ENCODE measurements at regions not wholly inside any gene's neighbourhood (a gene's known extent, or its start where the extent isn't known, plus 50 kb on each side); places are given as distances from the start of the nearest gene placed in this dataset.

DNA sequence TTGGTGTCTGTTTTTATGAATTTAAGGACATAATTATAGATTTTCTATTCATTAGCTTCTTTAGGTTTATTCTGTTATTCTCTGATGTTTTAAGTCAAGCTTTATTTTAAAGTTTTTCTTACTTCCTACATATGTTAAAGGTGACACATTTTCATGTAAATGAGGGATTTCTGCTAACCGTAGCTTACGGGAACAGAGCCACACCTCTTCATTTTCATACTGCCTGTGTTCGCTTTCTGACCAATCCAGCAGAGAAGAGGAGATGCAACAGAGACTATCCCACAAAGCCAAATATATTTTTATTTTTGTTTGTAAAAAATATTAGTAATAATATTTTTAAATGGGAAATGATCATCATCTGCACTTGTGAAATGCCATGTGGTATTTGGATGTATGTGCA lies 774.1 kb downstream of the BRD1 start:
- DNase-seq, result no peak

DNA sequence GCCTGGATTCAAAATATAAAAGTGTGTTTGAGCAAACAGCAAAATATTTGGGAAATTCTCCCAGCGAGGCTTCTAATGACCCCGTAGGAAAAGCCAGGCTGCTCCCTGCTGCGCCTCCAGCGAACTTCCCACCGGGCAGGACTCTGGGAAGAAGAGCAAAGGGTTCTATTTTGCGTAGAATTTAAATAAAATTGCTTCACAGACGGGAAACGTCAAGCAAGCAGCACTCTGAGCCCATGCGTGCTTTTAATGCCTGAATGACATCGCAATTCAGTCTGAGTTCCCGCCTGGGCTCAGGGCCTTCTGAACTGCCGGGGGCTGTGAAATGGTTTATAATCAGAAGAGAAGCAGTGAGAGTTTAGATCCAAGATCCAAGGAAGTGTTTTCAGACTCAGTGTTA lies 775.1 kb downstream of the BRD1 start:
- DNase-seq, result no peak

DNA sequence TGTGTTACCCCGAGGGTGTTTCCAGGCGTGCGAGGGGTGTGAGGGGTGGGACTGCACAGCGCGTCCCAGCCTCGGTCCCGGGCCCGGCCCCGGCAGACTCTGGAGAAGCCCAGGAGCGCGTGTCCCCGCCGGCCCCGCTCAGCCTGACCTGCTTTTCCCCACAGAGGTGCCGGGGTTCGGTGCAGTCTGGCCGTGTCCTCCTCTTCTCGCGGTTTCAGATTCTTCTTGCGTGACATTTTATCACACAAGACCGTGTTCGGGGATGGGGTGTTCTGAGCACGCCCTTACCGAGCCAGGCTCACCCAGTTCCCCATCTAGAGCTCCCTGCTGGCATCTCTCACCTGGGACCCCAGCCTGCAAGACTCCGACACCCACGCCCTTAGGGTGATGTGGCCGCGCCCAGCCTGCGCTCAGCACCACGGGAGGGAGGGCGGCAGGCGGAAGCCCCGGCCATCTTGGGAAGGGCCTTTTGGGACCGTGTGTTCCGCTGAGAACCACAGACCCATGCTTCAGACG lies 775.6 kb downstream of the BRD1 start:
- DNase-seq, result peak; percentile 22

DNA sequence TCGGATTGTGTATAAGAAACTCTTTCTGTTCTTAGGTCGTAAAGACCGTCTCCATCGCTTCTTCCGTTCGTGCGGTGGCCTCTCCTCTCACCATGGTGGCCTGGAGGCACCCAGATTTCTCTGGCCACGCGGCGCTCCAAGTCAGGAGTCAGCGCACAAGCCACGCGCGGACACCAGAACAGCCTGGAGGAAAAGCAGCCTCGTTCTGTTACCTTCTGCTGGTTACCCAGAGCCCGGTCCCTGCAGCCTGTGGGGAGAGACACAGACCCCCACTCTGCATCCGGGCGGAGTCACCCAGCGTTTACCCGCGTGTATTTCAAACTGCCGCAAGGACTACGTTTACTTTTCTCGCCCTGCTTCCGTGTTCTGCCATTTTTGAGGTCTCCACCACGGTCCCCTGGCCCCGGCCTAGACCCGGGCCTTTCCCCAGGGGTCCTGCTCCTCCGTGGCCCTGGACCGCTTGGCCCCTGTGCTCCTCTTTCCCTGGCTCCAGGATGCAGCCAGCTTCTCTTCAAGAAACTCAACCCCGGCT lies 776.1 kb downstream of the BRD1 start:
- DNase-seq, result no peak

DNA sequence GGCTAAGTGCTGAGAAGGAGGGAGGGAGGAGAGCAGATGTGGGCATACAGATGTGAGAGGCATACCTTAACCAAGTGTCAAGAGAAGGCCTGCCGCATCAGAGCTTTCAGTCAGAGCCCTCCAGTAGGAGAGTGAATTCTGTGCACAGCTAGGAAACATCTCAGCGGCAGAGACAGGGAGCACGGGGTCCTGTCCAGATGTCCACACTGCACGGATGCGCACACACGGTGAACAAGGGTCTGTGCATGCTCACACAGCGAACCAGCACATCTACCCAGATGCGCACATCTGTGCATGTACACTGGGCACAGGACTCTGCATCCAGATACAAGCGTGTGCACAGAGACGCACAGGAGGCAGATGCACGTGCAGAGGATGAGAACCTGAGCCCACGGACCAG lies 778.0 kb downstream of the BRD1 start:
- no peak for DNase-seq

DNA sequence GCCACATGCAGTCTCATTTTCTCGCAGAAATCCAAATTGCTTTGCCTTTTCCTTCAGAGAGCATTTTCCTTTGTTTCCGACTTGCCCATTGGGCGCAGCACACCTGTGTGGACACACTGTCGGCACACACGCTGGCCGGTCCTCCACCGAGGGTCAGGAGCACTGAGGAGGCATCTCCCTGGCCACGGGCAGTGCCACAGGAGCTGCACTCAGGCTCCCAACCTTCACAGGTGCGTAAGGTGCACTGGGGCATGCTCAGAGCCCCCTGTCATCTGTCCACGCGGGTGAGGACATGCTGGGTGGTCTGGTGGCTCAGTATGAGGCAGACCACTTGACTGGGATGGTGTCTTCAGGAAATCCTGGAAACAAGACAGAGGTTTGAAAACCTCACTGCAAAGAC lies 779.1 kb downstream of the BRD1 start:
- DNase-seq, result no peak

DNA sequence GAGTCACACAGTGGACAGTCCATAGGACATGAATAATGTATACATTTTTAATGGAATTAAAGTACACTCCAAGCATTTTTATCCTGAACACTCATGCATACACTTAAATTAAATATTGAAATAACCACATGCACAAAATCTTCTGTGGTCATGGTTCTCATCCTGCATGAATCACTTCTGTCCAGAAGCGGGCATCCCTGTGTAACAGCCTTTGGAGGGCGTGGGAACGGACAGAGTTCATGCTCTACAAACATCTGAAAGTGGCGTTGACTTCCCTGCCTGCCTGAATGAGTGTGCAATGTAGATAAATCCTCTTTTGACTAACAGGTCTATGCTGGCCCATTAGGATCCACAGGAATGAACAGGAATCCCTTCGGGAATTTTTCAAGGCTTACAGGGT lies 780.2 kb downstream of the BRD1 start:
- no peak for DNase-seq

DNA sequence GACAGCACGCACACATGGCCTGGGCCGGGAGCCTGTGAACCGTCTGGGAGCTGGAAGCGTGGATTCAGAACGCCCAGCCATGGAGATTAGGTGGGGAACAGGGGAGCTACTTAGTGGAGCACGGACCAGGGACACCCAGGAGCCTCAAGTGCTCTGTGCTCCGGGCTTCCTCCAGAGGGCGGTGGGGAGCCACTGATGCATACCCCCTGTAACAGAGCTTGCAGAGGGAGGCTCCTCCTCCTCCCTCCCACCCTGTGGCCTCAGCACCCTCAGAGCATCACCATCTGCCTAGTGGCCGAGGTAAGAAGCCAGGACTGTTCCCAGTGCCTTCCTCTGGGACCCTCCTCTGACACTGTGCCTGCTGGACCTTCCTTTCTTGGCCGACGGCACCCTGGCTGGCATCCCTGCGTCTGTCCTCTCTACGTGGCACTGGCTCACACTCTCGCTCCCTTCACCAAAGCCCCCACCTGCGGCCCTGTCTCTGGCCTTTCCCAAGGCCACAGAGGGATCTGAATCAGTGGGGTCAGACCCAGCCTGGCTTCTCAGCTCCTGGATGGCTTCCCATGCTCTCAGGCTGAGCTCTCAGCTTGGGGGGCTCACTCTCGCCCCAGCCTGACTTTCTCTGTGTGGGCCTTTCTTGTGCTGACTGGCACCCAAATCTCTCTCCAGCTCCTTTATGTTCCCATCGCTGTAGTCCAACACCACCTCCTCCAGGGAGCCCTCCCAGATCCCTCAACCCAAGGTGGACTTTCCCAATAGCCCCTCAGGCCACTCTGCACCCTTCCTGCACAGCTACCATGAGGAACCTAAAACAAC lies 780.9 kb downstream of the BRD1 start:
- DNase-seq, result peak; percentile 17

DNA sequence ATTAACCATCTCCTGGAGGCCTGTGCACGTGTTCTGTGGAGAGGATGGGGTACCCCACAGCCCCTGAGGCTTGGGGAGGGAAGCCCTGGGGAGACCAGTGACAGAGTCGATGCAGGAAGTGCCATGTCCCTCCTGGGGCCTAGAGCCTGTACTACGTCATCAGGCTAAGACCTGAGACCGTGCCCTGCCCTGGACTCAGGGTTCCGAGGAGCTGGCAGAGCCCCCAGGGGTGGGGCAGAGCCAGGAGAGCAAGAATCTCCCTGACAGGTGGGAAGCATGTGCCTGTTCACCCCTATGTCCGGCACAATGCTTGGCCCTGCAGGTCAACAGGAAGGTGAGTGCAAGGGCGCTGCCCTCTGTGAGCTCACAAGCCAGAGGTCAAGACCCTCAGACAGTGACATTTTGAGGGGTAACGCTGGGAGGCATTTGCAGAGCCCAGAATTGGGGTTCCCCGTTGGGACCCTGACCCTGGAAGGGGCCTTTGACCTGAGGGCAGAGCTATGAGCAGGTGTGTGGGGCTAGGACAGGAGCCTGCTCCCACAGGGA lies 781.6 kb downstream of the BRD1 start:
- no peak for DNase-seq

DNA sequence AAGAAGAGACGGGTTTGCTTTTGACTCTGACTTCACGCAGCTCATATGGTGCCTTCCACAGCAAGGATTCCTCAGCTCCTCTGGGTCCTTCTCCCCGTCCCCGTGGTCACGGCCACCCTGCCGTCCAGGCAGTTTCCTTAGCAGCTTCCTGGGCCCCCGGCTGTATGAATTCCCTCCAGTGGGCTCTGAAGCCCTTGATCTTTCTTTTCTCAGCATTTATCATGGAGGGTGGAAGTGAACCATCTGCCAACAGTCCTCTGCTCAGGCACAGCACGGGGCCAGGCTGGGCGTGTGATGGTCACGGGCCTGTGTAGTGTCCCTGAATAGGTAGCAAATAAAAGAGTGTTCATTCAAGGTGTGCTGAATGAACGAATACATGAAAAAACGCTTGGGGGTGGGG lies 782.4 kb downstream of the BRD1 start:
- DNase-seq, result no peak

DNA sequence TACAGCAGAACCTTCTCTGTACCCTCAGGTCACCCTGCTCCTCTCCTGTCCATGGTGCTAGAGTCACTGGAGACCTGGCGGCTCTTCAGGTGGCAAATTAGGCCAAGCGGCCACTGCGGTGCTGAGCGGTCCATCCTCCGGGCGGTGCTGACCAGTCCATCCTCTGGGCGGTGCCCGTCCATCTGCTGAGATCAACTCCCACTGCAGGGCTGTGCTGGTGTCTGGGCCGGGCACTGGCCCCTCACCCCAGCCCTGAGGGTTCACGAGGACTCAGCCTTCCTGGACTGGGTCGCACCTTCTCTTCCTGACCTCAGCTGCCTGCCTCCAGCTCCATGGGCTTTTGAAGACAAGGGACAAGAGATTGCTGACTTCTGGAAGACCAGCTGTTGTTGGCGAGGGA lies 782.9 kb downstream of the BRD1 start:
- no peak for DNase-seq

DNA sequence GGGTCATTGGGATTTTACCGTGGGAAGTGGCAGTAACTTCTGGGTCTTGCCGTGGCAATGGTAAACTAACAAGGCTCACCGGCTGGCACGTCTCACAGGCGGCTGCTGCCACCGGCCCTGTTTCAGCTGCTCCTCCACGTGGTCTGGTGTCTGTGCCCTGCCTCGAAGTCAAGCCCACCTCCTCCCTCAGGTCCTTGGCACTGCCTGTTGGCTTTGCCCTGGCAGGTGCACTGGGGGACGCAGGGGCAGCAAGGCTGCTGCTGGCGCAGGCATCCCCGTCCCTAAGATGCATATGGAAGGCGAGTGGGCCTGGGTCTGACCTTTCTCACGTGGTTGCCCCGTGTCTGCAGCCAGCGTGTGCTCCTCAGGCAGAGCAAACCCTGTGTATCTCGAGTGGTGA lies 783.6 kb downstream of the BRD1 start:
- no peak for DNase-seq

DNA sequence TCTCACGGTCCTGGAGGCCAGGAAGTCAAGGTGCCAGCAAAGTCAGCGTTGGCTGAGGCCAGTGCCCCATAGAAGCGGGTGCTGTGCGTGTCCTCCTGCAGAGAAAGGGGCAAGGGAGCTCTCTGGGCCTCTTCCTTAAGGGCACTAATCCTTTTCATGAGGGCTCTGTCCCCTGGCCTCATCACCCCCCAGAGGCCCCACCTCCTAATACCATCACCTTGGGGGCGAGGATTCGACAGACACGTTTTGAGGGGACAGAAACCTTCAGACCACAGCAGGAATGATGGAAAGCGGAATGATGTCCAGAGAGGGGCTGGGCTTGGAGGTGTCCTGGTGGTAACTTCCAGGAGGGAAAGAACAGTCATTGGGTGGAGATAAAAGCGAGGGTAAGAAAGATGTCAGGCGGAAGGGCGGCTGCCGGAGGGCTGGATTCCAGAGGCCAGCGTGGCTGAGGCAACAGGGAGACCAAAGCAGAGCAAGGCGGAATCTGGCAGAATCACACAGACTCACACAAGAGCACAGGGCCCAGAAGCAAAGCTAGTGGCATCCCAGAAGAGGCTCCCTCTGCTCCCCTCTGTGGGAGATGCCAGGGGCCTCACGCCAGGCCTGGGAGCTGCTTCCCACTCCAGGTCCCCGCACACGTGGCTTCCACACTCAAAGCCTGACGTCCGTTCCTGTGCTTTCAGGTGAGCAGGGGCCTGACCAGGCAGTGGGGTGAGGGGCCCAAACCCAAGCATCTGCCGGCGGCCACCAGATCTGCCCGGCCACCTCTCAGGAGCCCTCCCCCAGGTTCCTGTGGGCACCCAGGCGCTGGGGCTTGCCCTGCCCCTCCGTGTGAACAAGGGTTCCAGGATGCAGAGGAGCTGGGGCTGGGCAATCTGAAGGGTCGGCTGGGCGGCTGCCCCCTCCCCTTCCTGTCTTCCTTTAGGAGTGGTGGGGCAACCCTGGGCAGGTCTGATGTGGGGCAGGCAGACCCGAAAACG lies 784.5 kb downstream of the BRD1 start:
- DNase-seq, result no peak

DNA sequence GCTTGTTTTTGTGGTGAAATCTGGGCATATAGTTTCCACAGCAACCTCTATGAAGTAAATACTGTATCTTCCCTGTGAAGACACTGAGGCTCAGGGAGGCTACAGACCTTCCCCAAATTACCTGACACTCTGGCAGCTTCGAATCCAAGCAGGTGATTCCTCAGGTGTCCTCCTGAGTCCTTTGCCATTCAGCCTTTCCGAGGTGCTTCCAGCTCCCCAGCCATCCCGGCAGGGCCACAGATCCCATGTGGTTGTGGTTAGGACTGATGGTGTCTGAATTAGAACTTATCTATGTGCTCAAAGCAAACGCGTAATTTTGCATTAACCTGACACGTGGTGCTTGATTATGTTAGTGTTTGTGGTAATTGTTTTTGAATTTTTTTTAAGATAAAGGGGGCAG lies 785.6 kb downstream of the BRD1 start:
- DNase-seq, result no peak

DNA sequence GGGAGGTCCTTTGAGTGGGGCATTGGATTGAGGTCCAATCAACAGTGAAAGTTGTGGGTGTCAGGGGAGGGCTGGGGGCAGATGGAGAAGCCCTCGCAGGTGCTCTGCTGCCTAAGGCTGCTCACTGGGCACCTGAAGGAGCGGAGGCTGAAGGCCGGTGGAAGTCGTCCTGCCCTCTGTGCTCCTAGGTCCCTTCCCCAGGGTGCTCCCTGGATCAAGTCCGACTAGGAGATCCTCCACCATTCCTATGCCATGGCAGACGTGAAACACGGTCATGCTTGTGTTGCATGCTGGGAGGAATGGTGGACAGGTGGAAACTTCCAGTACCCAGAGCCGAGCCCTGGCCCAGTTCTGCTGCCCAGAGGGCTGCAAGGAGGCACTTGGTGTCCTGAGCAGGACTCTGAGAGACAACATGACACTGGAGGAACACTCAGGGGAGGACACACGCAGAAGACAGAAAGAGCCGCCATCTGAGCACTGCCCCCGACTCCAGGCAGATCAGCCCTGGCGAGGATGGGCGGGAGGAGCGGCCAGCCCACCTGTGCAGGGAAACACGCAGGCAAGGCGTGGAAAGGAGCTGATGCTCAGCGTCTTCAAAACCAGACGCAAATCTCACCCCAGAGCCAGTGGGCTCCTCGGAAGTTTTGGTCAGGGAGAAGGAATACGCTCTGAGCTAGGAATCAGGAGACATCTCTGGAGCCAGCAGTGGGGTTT lies 786.8 kb downstream of the BRD1 start:
- no peak for DNase-seq

DNA sequence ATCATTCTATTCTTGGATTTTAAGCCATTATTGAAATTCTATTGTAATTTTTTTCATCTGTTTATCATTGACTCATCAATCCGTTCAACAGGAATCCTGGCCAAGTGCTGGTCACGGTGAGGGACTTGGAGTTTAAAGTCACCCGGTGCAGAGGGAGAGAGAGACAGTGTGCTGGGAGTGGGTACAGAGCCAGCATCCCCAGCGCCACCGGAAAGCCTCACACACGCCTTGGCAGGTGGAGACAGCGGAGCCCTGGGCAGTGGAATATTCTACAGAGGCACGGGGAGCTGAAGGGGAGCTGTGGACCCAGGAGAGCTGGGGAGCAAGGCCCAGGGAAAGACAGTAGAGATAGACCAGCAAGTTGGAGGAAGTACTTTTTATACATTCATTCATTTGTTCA lies 787.6 kb downstream of the BRD1 start:
- DNase-seq, result no peak

DNA sequence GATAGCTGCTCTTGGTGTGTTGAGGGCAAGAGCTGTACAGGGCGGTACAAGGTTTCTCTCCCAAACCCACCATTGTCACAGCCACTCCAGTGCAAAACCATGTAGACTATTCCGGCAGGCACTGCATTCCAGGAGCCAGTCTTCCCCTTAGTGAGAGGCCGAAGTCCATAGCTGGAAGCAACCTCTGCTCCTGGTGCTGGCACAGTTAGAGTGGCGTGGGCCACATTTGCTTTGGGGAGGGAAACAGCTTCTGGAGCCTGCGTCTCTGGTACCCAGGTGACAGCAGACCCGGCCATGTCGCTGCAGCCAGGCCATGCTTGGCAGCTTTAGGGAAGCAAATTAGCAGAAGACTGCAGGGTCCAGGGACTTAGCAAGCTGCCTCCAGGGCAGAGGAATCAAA lies 788.0 kb downstream of the BRD1 start:
- no peak for DNase-seq

DNA sequence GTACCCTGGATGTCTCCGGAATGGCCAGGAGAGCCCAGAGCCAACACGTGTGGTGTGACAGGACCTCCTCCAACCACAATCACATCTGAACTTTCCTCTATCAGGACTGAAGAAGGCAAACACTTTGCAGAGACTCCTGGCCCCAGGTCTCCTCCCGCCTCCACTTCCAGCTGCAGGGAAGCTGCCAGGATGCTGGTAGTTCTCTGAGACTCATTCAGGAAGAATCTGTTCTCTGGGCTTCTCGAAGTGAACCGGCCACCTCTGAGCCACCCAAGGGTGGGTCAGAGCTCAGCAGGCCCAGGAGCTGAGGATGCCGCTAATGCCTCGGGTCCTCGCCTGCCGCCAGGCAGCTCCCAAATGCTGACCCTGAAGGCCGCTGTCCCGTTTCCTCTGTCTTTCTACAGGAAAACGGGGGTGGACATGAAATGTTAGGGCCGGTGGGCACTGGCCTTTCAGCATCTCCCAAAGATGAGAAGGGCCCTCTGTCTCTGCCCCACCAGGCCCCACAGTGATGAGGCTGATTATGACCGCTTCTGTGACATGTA lies 789.9 kb downstream of the BRD1 start:
- DNase-seq, result no peak

DNA sequence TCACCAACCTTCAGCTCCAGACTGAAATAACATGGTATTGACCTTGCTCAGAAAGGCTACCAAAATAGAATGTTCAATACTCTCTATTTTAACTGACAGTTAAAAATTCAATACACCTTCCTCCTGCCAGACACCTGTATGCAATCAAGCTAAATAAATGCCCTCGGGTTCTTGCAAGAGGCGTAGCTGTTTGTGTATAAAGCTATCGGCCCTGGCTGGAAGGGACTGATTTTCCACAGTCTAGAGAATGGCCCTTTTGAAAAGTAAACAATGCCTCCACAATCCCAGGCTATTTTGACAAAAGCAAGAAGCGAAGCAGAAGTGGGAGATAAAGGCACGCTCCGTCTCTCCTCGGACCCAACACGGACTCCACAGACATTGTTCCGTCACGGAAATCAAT lies 791.2 kb downstream of the BRD1 start:
- DNase-seq, result no peak

DNA sequence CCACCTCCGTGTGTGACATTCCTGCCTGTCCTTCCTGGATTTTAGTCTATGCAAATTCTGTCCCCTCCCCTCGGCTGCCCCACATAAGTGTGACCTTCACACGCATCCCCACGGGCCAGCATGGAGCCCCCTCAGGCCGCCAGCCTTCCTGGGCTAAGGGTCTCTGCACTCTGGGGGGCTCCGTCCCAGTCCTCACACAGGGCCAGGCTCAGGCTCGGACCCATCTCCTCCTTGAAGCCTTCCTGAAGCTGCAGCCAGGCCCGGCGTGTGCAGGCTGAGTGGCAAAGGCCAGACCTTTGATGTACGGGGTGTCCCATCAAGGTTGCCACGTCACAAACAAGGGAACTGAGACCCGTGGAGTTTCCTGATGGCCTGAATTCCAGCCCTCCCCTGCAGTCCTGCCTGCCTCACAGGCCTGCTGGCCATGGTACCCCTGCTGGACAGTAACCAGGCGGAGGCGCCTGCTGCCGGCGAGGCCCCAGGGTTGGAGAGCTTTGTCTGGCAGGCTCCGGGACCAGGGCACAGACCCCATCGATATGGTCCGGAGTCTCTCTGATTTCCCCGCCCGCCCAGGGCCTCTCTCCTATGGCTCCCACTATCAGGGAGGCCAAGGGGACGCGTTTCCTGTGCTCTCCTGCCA lies 791.7 kb downstream of the BRD1 start:
- DNase-seq, result no peak
